COLO668 (cell line): ENCODE measurements at regions not wholly inside any gene's neighbourhood (a gene's known extent, or its start where the extent isn't known, plus 50 kb on each side); places are given as distances from the start of the nearest gene placed in this dataset.
"Not testable (repeated sequence)": the region's sequence is repeated elsewhere in the genome, so short reads cannot be mapped to it uniquely, and the experiment has no call there.

Source experiments
- DNase-seq: peaks from one replicate; lab custom pipeline; 2025; ENCODE audit not compliant: unreplicated experiment; lab: John Stamatoyannopoulos, UW

DNA sequence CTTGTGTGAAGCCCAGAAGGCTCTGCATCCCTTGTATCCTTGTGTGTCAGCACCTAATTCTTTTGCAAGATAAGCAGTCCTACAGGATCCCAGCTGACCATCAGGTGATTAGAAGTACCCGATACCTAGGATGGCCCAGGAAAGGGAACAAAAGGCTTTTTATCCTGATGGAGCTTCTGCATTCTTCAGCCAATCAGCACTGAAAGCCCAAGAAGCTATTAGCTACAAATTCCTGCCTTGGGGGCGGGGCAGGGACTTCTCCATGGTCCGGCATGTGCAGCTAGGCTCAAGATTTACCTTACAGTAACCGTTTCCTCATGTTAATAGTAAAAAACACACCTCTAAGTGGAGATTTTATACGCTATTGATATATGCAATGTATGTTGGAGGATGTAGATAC lies 264.6 kb upstream of the THUMPD2 start:
- DNase-seq, result no peak

DNA sequence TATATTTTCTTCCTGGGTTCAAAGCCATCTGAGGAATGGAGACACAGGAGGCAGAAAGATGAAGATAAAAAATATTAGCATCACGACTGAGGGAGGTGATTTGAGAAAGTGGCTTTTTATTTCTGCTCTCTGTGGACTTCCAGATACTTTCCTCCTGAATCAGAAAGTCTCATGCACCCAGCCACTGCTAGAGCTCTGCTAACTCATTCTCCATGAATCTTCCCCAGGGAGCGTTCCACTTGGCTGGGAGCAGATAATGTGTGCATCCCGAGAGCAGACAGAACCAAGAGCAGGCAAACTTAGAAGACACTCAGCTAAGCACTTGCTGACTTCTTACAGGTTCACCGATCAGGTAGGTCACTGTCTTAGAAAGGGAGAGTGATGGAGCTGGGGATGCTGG lies 264.1 kb upstream of the THUMPD2 start:
- DNase-seq, result no peak

DNA sequence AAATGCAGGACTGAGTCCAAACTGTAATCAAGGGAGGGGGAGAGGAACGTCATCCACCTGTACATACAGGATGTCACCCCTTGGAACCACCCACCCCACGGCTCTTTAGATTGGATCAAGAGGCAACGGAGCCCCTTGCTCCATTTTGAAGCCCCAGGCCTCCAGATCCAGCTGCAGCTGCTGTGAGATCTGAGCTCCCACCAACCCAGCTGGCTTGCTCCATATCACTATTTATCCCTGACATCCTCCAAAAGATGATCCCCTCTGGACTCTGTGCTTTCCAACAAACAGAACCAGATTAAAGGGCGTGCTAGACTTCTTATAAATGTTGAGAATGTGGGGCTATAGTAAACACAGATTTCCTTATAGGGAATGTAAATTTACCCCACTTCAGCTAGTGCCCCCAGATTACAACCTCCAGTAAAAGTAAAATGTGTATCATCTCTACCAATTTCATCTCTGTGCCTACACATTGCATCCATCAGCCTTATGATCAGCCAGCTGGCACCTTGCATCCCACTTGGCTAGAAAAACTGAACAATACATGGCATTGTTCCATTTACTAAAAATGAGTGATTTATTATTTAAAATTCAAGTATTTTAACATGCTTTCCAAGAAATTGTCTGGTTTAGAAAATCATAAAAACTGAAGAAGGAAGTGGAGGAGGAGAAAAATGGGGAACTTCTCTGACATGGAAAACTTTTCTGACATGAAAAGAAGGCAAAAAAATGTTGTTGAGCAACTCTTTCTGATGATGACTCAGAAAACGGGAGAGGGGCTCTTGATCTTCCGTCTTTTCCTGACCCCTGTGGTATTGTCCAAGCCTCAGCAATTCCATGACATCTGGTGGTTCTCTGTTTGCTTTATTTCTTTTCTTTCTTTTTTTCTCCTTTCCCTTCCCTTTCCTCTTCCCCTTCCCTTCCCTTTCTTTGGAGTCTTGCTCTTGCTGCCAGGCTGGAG lies 262.6 kb upstream of the THUMPD2 start:
- DNase-seq, result no peak

DNA sequence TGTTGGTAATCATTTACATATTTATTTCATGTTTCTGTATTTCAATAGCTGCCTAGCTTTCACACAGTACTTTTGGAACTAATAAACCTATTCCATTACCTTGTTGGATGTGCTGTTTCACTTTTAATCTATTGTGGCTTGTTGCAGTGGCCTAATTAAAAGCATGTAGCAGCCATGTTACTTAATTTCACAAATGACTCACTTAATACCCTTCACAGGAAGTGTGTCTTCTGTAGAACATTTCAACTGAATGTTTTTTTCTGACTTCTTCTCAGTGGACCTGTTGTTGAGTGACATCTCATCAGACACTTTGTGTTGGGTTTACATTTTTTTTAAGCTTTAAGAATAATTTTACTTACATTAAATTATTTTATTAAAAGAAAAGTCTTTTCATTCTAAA lies 260.5 kb upstream of the THUMPD2 start:
- DNase-seq, result no peak

DNA sequence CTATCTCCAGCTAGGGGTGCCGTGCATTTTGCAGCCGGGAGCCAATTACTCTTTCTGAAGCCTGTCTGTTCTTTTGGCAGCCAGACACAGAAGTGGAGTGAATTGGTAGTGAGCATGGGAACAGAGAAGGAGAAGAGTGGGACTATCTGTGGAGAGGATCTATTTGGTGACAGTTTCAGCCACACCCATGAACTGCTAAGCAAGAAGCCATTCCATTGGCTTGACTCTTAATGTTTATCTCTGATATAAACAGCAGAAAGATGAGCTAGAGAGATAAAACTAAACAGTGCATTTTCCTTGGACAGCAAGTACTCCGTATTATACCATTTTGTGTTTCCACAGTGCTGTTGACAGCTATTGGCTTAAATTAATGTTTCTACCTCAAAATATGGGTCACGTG lies 259.6 kb upstream of the THUMPD2 start:
- DNase-seq, result no peak

DNA sequence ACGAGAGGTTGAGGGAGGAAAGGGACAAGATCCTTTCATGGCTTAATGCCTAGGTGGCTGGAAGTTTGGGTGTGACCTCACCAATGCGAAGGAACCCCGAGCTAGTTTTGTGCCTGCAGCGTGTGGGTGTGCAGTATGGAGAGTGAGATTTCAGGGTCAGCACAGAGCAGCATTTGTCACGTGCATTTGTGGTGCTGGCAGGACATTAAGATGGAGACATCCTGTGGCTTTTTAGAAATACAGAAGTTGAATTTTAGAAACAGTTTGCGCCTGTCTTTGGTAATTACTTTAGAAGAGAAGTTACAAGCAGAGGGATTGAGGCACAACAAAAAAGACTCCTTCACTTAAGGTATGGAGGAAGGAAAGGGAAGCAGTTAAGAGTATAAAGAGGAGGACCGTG lies 258.2 kb upstream of the THUMPD2 start:
- DNase-seq, result no peak

DNA sequence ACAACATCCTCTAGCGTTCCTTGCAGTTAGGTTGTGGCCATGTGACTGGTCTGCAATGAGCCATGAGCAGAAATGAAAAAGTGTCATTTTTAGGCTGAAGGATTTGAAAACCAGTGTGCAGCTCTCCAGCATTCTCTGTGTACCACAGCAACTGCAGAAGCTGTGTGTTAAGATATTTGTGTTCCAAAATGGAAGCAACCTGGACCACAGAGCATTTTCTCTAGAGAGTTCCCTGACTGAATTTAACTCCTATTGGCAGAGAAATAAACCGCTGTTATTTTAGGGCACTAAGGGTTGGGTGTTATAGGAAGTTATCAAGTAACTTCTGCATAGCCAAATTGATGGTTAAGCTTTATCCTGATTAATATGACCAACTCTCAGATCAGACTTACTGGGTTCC lies 257.2 kb upstream of the THUMPD2 start:
- no peak for DNase-seq

DNA sequence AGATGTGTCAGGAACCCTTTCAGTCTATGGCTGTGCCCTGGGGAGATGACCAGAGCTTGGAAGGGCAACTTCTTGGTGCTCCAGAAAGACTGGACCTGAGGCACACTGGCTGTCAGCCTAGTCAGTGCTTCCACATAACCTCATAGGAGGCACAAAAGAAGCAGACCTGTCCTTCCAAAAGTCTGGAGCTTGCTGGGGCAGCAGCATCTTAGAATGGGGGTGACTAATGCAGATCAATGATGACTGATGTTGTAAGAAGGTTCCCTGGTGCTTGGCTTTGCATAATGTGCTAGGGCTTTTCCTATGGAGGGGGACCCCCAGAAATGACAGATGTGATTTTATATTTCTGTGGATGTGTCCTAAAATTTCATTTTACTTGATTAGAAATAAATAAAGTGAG lies 255.7 kb upstream of the THUMPD2 start:
- DNase-seq, result no peak

DNA sequence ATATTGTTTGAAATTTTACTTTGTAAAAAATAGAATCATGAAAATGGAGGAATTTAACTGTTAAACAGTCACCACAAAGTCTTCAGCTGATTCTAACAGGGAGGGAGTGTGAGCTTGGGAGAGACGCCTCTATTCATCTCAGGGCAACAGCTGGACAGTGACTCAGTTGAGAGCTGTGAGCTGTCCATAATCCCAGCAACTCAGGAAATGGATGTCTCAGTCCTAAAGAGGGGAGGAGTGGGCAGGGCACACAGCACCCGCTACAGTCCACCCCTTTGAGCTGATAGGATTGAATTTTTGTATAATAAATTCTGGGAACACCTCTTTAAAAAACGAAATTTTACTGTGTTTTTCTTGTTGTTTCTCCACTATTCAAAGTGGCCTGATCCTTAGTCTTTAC lies 255.1 kb upstream of the THUMPD2 start:
- no peak for DNase-seq

DNA sequence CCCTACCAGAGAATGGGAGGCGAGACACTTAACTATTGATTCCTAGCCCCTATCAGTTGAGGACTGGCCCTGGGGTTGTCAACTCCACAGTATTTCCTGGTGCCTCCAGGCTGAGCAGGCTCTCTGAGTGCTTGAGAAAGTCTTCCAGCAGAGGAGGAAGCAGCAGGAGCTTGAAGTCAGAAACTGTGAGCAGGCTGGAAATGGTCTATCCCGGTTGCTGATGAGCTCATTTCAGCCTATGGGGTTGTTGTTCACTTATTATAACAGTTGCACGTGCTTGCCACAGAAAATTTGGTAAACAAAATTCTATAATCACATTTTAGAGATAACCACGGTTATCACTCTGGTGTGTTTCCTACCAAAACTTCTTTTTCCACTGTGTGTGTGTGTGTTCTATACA lies 254.7 kb upstream of the THUMPD2 start:
- no peak for DNase-seq

DNA sequence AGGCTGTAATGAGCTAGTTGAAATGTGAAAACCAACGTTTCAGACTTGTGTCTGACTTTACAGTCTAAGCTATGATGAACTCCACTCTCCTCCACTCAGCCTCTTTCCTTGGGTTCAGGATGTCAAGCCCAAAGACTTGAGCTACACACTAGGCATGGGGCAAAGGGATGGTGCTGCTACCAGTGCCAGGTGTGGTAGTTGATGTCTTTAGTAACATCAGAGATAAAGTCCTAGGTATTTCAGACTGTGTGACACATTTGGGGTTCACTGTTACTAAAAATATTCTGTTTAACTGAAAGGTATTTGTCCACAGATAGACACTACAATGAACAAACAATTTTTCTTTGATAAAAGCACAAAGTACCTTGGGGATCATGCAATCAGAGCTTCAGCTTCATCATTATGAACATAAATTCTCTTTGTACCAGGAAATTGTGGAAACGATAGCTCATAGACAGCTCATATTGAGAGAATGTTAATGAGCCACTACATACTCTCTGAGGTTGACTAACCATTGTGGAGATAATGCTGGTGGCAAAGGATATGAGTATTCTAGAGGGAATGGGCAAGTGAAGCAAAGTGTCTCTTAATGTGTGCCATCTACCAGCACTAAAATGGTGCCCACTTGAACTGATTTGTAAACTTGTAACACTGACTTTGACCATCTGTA lies 253.7 kb upstream of the THUMPD2 start:
- DNase-seq, result no peak

DNA sequence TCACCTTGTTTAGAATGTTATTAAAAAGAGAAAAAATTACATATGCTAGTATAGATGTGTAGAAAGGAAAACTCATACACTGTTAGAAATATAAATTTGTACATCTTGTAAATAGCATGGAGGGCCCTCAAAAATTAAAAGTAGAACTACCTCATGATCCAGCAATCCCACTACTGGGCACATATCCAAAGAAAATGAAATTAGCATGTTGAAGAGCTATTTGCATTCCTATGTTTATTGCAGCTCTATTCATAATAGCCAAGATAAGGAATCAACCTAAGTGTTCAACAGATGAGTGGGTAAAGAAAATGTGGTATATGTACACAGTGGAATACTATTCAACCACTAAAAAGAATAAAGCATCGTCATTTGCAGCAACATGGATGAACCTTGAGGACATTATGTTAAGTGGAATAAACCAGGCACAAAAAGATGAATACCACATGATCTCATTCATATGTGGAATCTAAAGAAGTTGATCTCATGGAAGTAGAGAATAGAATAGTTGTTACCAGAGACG lies 251.5 kb upstream of the THUMPD2 start:
- no peak for DNase-seq

DNA sequence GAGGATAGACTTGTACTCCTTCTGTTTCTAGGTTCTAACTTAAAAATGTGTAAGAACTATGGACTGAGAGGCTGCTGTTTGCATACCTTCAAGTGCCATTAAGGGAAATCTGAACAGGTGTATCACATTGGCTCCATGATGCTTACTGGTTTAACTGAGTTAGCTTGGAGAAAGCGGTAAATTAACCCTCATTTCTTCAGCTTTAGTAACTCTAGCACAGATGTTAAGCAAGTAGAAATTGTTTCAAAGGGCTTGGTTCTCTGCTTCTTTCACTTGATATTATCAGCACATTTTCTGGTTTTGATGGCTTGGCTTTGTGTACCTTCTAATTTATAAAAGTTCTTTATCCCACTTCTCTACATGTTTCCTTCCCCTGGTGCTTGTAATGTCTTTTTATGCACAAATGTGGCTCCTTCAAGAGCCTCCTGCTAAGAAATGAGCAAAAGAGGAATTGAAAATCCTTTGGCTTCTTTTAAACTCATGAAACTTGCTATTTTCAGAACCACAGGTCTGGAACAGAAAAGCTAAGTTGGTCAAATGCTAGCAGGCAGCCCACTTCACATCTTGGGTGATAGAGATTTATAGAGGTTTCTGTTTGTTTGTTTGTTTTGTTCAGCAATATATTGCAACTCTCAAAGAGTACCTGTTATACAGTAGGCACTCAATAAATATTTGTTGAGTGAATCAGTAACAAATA lies 249.9 kb upstream of the THUMPD2 start:
- no peak for DNase-seq

DNA sequence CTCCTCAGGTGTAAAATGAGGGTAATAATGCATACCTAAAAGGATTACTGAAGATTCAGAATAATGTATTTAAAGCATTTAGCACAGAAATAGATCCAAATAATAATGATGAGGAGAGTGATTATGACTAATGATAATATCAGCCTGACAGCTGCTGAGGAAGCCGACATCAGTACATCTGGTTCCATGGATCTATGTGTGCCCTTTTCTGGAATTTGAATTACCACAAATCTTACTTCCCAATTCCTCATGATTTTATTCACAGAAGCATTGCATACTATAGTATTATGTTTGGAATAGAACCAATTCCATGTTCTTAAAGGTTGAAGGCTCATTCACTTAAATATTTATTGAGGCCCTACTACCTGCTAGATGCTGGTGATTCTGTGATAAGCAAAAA lies 248.9 kb upstream of the THUMPD2 start:
- DNase-seq, result no peak

DNA sequence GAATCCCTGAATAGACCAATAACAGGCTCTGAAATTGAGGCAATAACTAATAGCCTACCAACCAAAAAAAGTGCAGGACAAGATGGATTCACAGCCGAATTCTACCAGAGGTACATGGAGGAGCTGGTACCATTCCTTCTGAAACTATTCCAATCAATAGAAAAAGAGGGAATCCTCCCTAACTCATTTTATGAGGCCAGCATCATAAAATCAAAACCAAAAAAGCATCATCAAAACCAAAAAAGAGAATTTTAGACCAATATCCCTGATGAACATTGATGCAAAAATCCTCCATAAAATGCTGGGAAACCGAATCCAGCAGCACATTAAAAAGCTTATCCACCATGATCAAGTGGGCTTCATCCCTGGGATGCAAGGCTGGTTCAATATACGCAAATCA lies 246.2 kb upstream of the THUMPD2 start:
- DNase-seq, result not testable (repeated sequence)

DNA sequence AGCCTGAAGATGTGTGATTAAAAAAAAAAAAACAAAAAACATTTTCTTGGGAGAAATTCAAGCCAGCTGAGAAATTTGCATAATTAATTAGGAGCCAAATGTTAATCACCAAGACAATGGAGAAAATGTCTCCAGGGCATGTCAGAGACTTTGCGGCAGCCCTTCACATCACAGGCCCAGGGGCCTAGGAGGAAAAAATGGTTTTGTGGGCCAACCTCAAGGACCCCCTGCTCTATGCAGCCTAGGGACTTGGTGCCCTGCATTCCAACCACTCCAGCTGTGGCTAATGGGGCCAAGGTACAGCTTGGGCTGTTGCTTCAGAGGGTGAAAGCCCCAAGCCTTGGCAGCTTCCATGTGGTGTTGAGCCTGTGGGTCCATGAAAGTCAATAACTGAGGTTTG lies 241.9 kb upstream of the THUMPD2 start:
- DNase-seq, result no peak

DNA sequence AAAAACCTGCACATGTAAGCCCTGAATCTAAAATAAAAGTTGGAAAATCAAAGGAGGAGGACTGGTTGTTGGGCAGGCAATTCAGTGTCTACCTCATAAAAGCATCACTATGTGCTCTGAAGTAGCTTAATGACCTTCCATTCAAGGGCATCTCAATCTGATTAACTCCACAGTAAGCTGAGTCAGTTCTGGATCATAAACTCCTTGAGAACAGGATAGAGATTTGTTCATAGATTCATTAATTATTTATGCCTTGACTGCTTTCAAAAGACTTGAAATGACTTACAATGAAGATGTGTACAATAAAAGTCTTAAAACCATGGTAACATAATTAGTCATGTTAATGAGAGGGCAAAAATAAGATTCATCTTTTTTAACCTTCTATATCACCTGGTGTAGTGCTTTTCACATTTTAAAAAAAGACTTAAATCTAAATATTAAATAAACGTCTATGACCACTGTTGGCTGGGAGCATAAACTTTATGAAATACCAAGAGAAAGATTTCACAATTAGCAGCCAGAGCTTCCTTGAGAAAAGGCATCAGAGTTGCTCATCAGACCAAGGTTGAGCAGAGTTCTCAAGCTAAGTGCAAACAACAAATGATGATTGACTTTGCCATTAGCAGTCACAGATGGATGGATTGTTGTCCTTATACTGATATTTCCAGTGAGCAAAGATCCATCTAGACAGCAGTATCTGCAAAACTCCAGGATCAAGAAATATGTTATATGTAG lies 237.3 kb upstream of the THUMPD2 start:
- DNase-seq, result no peak

DNA sequence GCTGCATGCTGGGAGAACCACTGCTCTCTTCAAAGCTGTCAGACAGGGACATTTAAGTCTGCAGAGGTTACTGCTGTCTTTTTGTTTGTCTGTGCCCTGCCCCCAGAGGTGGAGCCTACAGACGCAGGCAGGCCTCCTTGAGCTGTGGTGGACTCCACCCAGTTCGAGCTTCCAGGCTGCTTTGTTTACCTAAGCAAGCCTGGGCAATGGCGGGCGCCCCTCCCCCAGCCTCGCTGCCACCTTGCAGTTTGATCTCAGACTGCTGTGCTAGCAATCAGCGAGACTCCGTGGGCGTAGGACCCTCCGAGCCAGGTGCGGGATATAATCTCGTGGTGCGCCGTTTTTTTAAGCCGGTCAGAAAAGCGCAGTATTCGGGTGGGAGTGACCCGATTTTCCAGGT lies 234.9 kb upstream of the THUMPD2 start:
- DNase-seq, result not testable (repeated sequence)

DNA sequence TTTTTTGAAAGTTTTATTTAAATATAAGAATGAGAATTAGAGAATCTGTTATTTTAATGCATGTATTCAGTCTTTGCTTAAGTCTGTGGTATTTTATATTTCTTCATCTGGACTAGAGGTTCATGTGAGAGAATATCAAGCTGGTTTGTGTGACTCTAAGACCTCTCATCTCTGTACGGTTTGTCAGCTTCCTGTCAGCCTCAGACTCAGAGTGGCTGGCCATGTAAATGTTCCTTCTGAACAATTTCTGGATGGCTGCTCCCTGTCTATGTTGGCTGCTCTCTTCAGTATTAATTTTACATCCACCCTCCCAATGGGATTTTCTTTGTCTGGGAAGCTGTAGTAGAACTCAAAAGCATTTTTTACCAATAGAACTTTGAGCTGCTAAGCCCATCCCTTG lies 225.3 kb upstream of the THUMPD2 start:
- no peak for DNase-seq

DNA sequence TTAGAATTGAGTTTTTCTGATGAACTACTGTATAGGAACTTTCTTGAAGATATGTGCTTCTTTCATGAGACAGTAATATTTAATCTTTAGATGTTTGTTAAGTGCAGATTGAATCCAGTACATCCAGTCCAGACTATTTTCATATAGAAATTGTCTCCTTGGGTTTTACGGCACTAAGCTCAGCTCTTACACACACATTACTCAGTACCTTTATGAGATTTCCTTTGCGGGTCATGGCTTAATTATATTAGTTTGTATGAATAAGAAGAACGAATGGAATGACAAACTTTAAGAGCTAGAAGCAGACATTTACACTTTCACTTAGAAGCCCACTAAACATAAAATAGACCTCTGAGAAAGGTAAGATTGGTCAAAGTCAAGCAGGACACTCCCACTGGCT lies 223.3 kb upstream of the THUMPD2 start:
- no peak for DNase-seq

DNA sequence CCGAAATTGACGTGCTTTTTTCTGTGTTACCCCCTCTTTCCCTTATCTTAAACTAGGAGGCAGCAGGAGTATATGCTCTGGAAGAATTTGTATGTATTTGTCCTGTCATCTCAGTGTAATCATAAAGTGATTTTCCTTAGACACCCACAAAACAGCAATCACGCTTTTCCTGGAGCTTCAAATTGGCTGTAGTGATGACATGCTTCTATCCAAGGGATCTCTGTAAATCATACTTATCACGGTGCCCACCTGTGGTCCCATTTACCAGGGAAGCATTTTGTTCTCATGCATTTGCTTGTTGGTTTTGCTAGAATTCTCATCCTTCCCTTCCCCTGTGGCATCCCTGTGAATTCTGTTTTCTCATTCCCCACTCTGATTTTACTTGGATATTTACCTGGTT lies 220.8 kb upstream of the THUMPD2 start:
- no peak for DNase-seq
